ENCODE measurements at regions not wholly inside any gene's neighbourhood (a gene's known extent, or its start where the extent isn't known, plus 50 kb on each side); places are given as distances from the start of the nearest gene placed in this dataset.

DNA sequence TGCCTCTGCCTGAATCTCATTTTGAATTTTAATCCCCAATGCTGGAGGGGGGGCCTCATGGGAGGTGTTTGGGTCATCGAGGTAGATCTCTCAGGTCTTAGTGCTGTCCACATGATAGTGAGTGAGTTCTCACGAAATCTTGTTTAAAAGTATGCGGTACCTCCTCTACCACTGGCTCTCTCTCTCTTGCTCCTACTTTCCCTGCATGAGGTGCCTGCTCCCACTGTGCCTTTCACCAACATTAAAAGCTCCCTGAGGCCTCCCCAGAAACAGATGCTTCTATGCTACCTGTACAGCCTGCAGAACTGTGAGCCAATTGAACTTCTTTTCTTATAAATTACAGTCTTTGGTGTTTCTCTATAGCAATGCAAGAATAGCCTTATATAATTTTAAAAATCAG is 560.7 kb upstream of the CPEB2 start:
- Histone ChIP-seq H3K9me3 (ENCODE audit: control insufficient read depth, insufficient read depth, low read depth, low read length) (no peaks in the 10 kb centered on the region), H3K4me3 (ENCODE audit: low read depth, low read length) (no peak overlapping the region), H3K4me1 (ENCODE audit: control insufficient read depth, insufficient read depth, low read length) (no peaks in the 10 kb centered on the region), H3K36me3 (ENCODE audit: control insufficient read depth in 2 of 2, insufficient read depth in 1 of 2, low read length in 2 of 2) (no peaks in the 10 kb centered on the region), H3K27ac (ENCODE audit: extremely low read depth, low read depth, low read length) (no peak overlapping the region)
- no peak for TF ChIP-seq ZNF621 (tag by site-specific recombination; IDR thresholded peaks at IDR 0.05)
- TF ChIP-seq ZNF121 (tag by site-specific recombination; IDR thresholded peaks at IDR 0.05), result no peak
- no peak for TF ChIP-seq ZNF114 (tag by site-specific recombination; IDR thresholded peaks at IDR 0.05)
- TF ChIP-seq ZNF747 (tag by site-specific recombination; IDR thresholded peaks at IDR 0.05), result no peak
- TF ChIP-seq ZNF248 (tag by site-specific recombination; IDR thresholded peaks at IDR 0.05), result no peak
- no peak for TF ChIP-seq ZNF623 (tag by site-specific recombination; IDR thresholded peaks at IDR 0.05)
- TF ChIP-seq KLF16 (tag by site-specific recombination; IDR thresholded peaks at IDR 0.05), result no peak
- no peak for TF ChIP-seq ZNF830 (tag by site-specific recombination; IDR thresholded peaks at IDR 0.05; ENCODE audit: low read depth)
- TF ChIP-seq ZNF2 (tag by site-specific recombination; IDR thresholded peaks at IDR 0.05), result no peak
- TF ChIP-seq, protein P1, sequence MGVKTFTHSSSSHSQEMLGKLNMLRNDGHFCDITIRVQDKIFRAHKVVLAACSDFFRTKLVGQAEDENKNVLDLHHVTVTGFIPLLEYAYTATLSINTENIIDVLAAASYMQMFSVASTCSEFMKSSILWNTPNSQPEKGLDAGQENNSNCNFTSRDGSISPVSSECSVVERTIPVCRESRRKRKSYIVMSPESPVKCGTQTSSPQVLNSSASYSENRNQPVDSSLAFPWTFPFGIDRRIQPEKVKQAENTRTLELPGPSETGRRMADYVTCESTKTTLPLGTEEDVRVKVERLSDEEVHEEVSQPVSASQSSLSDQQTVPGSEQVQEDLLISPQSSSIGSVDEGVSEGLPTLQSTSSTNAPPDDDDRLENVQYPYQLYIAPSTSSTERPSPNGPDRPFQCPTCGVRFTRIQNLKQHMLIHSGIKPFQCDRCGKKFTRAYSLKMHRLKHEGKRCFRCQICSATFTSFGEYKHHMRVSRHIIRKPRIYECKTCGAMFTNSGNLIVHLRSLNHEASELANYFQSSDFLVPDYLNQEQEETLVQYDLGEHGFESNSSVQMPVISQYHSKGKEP (tag by site-specific recombination; IDR thresholded peaks at IDR 0.05), result no peak
- no peak for TF ChIP-seq ZFP41 (tag by site-specific recombination; IDR thresholded peaks at IDR 0.05; ENCODE audit: borderline replicate concordance)
- no peak for TF ChIP-seq MZF1 (tag by site-specific recombination; IDR thresholded peaks at IDR 0.05; ENCODE audit: borderline replicate concordance)
- TF ChIP-seq KLF1 (tag by site-specific recombination; IDR thresholded peaks at IDR 0.05), result no peak
- TF ChIP-seq ZNF112 (tag by site-specific recombination; IDR thresholded peaks at IDR 0.05), result no peak
- TF ChIP-seq ZSCAN16 (tag by site-specific recombination; IDR thresholded peaks at IDR 0.05), result no peak
- POLR2A ChIA-PET, result no interaction called here
- CTCF ChIA-PET, result no interaction called here

DNA sequence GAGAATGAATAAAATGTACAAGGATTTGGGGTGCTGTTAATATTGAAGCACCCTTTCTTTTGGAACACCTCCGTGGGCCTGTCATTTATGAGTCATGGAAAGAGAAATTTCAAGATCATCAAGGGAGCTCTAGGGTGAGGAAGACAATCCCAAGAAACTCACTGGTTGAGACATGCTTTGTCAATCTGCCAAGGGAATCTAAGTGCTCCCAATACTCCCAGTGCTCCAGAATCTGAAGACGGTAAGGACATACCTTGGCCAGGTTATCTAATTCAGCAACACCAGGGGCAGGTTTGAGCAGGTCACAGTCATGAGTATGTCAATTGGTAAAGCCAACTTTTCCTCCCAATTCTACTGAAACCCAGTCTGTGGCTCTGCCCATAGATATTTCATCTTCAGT is 556.4 kb upstream of the CPEB2 start:
- H3K4me3 ChIP-seq (ENCODE audit: low read depth, low read length), result no peak overlapping the region
- CTCF ChIA-PET, result no interaction called here
- no peak overlapping the region for H3K27ac ChIP-seq (ENCODE audit: extremely low read depth, low read depth, low read length)
- no peaks in the 10 kb centered on the region for H3K9me3 ChIP-seq (ENCODE audit: control insufficient read depth, insufficient read depth, low read depth, low read length)
- H3K4me1 ChIP-seq (ENCODE audit: control insufficient read depth, insufficient read depth, low read length), result no peaks in the 10 kb centered on the region
- POLR2A ChIA-PET, result no interaction called here
- H3K36me3 ChIP-seq (ENCODE audit: control insufficient read depth in 2 of 2, insufficient read depth in 1 of 2, low read length in 2 of 2), result no peaks in the 10 kb centered on the region
- TF ChIP-seq ZNF701 (tag by site-specific recombination; IDR thresholded peaks at IDR 0.05), result no peak
- no peak for TF ChIP-seq ZSCAN23 (tag by site-specific recombination; IDR thresholded peaks at IDR 0.05)
- TF ChIP-seq IKZF3 (tag by site-specific recombination; IDR thresholded peaks at IDR 0.05), result no peak
- no peak for TF ChIP-seq ZNF658 (tag by site-specific recombination; IDR thresholded peaks at IDR 0.05)
- TF ChIP-seq ZNF664 (tag by site-specific recombination; IDR thresholded peaks at IDR 0.05), result no peak
- no peak for TF ChIP-seq ZNF350 (tag by site-specific recombination; IDR thresholded peaks at IDR 0.05)
- TF ChIP-seq ZNF366 (tag by site-specific recombination; conservative IDR thresholded peaks at IDR 0.05), result no peak
- TF ChIP-seq, protein P1 (tag by site-specific recombination; IDR thresholded peaks at IDR 0.05), result no peak
- no peak for TF ChIP-seq ZNF10 (tag by site-specific recombination; IDR thresholded peaks at IDR 0.05)
- TF ChIP-seq HOXA7 (CRISPR knock-in tag; IDR thresholded peaks at IDR 0.05; ENCODE audit: borderline replicate concordance), result no peak
- TF ChIP-seq ZNF335 (tag by site-specific recombination; conservative IDR thresholded peaks at IDR 0.05), result no peak
- TF ChIP-seq ZNF529 (tag by site-specific recombination; IDR thresholded peaks at IDR 0.05; ENCODE audit: insufficient replicate concordance), result no peak
- TF ChIP-seq, protein P2, sequence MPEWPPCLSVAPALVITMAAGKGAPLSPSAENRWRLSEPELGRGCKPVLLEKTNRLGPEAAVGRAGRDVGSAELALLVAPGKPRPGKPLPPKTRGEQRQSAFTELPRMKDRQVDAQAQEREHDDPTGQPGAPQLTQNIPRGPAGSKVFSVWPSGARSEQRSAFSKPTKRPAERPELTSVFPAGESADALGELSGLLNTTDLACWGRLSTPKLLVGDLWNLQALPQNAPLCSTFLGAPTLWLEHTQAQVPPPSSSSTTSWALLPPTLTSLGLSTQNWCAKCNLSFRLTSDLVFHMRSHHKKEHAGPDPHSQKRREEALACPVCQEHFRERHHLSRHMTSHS (tag by site-specific recombination; IDR thresholded peaks at IDR 0.05), result no peak
- TF ChIP-seq, protein P3, sequence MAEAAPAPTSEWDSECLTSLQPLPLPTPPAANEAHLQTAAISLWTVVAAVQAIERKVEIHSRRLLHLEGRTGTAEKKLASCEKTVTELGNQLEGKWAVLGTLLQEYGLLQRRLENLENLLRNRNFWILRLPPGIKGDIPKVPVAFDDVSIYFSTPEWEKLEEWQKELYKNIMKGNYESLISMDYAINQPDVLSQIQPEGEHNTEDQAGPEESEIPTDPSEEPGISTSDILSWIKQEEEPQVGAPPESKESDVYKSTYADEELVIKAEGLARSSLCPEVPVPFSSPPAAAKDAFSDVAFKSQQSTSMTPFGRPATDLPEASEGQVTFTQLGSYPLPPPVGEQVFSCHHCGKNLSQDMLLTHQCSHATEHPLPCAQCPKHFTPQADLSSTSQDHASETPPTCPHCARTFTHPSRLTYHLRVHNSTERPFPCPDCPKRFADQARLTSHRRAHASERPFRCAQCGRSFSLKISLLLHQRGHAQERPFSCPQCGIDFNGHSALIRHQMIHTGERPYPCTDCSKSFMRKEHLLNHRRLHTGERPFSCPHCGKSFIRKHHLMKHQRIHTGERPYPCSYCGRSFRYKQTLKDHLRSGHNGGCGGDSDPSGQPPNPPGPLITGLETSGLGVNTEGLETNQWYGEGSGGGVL (tag by site-specific recombination; IDR thresholded peaks at IDR 0.05), result no peak
- TF ChIP-seq, protein P4, sequence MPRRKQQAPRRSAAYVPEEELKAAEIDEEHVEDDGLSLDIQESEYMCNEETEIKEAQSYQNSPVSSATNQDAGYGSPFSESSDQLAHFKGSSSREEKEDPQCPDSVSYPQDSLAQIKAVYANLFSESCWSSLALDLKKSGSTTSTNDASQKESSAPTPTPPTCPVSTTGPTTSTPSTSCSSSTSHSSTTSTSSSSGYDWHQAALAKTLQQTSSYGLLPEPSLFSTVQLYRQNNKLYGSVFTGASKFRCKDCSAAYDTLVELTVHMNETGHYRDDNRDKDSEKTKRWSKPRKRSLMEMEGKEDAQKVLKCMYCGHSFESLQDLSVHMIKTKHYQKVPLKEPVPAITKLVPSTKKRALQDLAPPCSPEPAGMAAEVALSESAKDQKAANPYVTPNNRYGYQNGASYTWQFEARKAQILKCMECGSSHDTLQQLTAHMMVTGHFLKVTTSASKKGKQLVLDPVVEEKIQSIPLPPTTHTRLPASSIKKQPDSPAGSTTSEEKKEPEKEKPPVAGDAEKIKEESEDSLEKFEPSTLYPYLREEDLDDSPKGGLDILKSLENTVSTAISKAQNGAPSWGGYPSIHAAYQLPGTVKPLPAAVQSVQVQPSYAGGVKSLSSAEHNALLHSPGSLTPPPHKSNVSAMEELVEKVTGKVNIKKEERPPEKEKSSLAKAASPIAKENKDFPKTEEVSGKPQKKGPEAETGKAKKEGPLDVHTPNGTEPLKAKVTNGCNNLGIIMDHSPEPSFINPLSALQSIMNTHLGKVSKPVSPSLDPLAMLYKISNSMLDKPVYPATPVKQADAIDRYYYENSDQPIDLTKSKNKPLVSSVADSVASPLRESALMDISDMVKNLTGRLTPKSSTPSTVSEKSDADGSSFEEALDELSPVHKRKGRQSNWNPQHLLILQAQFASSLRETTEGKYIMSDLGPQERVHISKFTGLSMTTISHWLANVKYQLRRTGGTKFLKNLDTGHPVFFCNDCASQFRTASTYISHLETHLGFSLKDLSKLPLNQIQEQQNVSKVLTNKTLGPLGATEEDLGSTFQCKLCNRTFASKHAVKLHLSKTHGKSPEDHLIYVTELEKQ (tag by site-specific recombination; IDR thresholded peaks at IDR 0.05; ENCODE audit: borderline replicate concordance), result no peak

Data from HEK293 (cell line).